WTC11 (cell line): ENCODE measurements at regions not wholly inside any gene's neighbourhood (a gene's known extent, or its start where the extent isn't known, plus 50 kb on each side); places are given as distances from the start of the nearest gene placed in this dataset.

Experiments used
- ATAC-seq: fragments of 200-7000 bp; cut with Tn5 transposase; 2 replicates; pipeline ENCODE4 v1.10.0; 2021; ENCODE audit warnings: mild to moderate bottlenecking, moderate library complexity
- CTCF ChIA-PET: fragments of 300-600 bp; sonication (Branson Sonifier 250); formaldehyde crosslinking; loops from one replicate; lab custom pipeline; 2021; ENCODE audit warnings: antibody characterized with exemption; lab: Charles Lee
- POLR2A ChIA-PET: fragments of 350-600 bp; sonication (Branson Sonifier 250); formaldehyde crosslinking; loops from one replicate; lab custom pipeline; 2021; ENCODE audit warnings: antibody characterized with exemption; lab: Charles Lee
- DNase-seq: peaks from one replicate; pipeline ENCODE4 v3.0.0; 2021; ENCODE audit warnings: low spot score
- H3K27ac Mint-ChIP-seq: 2 replicates; pipeline ENCODE4 v1.8.0; 2021; ENCODE audit warnings: mixed read lengths
- H3K27me3 Mint-ChIP-seq: 2 replicates; pipeline ENCODE4 v1.8.0; 2021; ENCODE audit warnings: low read depth, mild to moderate bottlenecking, moderate library complexity, mixed read lengths
- H3K36me3 Mint-ChIP-seq: 2 replicates; pipeline ENCODE4 v1.8.0; 2021; ENCODE audit warnings: mixed read lengths
- H3K4me1 Mint-ChIP-seq: 2 replicates; pipeline ENCODE4 v1.8.0; 2022; ENCODE audit warnings: mixed read lengths
- H3K4me3 Mint-ChIP-seq: 2 replicates; pipeline ENCODE4 v1.8.0; 2021; ENCODE audit warnings: mild to moderate bottlenecking, moderate library complexity, mixed read lengths
- H3K9me3 Mint-ChIP-seq: 2 replicates; pipeline ENCODE4 v1.8.0; 2021; ENCODE audit warnings: mixed read lengths
- AFF4 ChIP-seq: sonication (generic); formaldehyde crosslinking; IDR thresholded peaks from 2 replicates; pipeline ENCODE4 v1.8.1; 2023; ENCODE audit warnings: mild to moderate bottlenecking, missing genetic modification reagents, borderline replicate concordance
- AR ChIP-seq: fragments of 250-450 bp; sonication (Bioruptor Pico); IDR thresholded peaks from 2 replicates; pipeline ENCODE4 v1.9.0; 2021; ENCODE audit warnings: mild to moderate bottlenecking
- ATF3 ChIP-seq: sonication (generic); formaldehyde crosslinking; conservative IDR thresholded peaks from 2 replicates; pipeline ENCODE4 v1.8.1; 2022; ENCODE audit warnings: mild to moderate bottlenecking, missing genetic modification reagents
- ATF6 ChIP-seq: sonication (generic); formaldehyde crosslinking; IDR thresholded peaks from 2 replicates; pipeline ENCODE4 v1.8.1; 2023; ENCODE audit warnings: mild to moderate bottlenecking, missing genetic modification reagents
- EMX1 ChIP-seq: fragments of 250-450 bp; sonication (Bioruptor Pico); IDR thresholded peaks from 2 replicates; pipeline ENCODE4 v1.8.0; 2021; ENCODE audit warnings: mild to moderate bottlenecking
- ESRRA ChIP-seq: sonication (generic); formaldehyde crosslinking; IDR thresholded peaks from 2 replicates; pipeline ENCODE4 v1.8.1; 2022; ENCODE audit warnings: mild to moderate bottlenecking, missing genetic modification reagents, borderline replicate concordance
- ETV6 ChIP-seq: sonication (generic); formaldehyde crosslinking; IDR thresholded peaks from 2 replicates; pipeline ENCODE4 v1.8.1; 2022; ENCODE audit warnings: mild to moderate bottlenecking, missing genetic modification reagents
- FOXJ3 ChIP-seq: sonication (generic); formaldehyde crosslinking; IDR thresholded peaks from 2 replicates; pipeline ENCODE4 v1.9.0; 2021; ENCODE audit warnings: missing genetic modification reagents, mild to moderate bottlenecking, borderline replicate concordance
- HMGXB4 ChIP-seq: sonication (generic); formaldehyde crosslinking; IDR thresholded peaks from 2 replicates; pipeline ENCODE4 v1.8.1; 2023; ENCODE audit warnings: mild to moderate bottlenecking, moderate library complexity, missing genetic modification reagents
- MLX ChIP-seq: sonication (generic); formaldehyde crosslinking; IDR thresholded peaks from 2 replicates; pipeline ENCODE4 v1.8.1; 2023; ENCODE audit warnings: mild to moderate bottlenecking, missing genetic modification reagents, moderate library complexity
- NR3C1 ChIP-seq: sonication (generic); formaldehyde crosslinking; conservative IDR thresholded peaks from 2 replicates; pipeline ENCODE4 v1.8.1; 2023; ENCODE audit warnings: low read depth, mild to moderate bottlenecking, missing genetic modification reagents
- SMAD3 ChIP-seq: sonication (generic); formaldehyde crosslinking; IDR thresholded peaks from 2 replicates; pipeline ENCODE4 v1.8.0; 2022; ENCODE audit warnings: missing genetic modification reagents, mild to moderate bottlenecking, borderline replicate concordance
- SMAD4 ChIP-seq: sonication (generic); formaldehyde crosslinking; IDR thresholded peaks from 2 replicates; pipeline ENCODE4 v1.8.0; 2022; ENCODE audit warnings: mild to moderate bottlenecking, missing genetic modification reagents
- TCF7 ChIP-seq: sonication (generic); formaldehyde crosslinking; IDR thresholded peaks from 2 replicates; pipeline ENCODE4 v1.8.0; 2022; ENCODE audit warnings: mild to moderate bottlenecking, low read depth, missing genetic modification reagents, moderate library complexity
- TP53 ChIP-seq: sonication (generic); formaldehyde crosslinking; IDR thresholded peaks from 2 replicates; pipeline ENCODE4 v1.8.1; 2023; ENCODE audit warnings: mild to moderate bottlenecking, missing genetic modification reagents
- ZNF138 ChIP-seq: sonication (generic); formaldehyde crosslinking; conservative IDR thresholded peaks from 2 replicates; pipeline ENCODE4 v1.8.1; 2022; ENCODE audit warnings: mild to moderate bottlenecking, moderate library complexity, missing genetic modification reagents
- ZNF263 ChIP-seq: sonication (generic); formaldehyde crosslinking; IDR thresholded peaks from 2 replicates; pipeline ENCODE4 v1.8.1; 2022; ENCODE audit warnings: low read depth, mild to moderate bottlenecking, moderate library complexity, missing genetic modification reagents
- ZNF396 ChIP-seq: fragments of 250-450 bp; sonication (Bioruptor Pico); IDR thresholded peaks from 2 replicates; pipeline ENCODE4 v1.8.0; 2021; ENCODE audit warnings: mild to moderate bottlenecking, moderate library complexity, borderline replicate concordance
- ZNF423 ChIP-seq: fragments of 250-450 bp; sonication (Bioruptor Pico); IDR thresholded peaks from 2 replicates; pipeline ENCODE4 v2.1.2; 2022; ENCODE audit warnings: mild to moderate bottlenecking, moderate library complexity
- ZNF425 ChIP-seq: fragments of 250-450 bp; sonication (Bioruptor Pico); conservative IDR thresholded peaks from 2 replicates; pipeline ENCODE4 v1.9.0; 2021; ENCODE audit warnings: mild to moderate bottlenecking

- Mint-ChIP-seq H3K9me3 (0 out of 2 replicates have a peak, but pooled peaks cover 4% of the 10 kb centered on the region), H3K27ac (no peak overlapping the region), H3K4me3 (no peak overlapping the region), H3K27me3 (no peaks in the 10 kb centered on the region), H3K4me1 (no peaks in the 10 kb centered on the region), H3K36me3 (no peaks in the 10 kb centered on the region)
- TF ChIP-seq ATF3, result no peak
- no peak for TF ChIP-seq ESRRA (CRISPR knock-in tag)
- no peak for TF ChIP-seq NR3C1 (CRISPR knock-in tag)
- no peak for TF ChIP-seq HMGXB4 (CRISPR knock-in tag)
- TF ChIP-seq SMAD3 (CRISPR knock-in tag), result no peak
- TF ChIP-seq AFF4 (CRISPR knock-in tag), result no peak
- TF ChIP-seq MLX (CRISPR knock-in tag), result no peak
- TF ChIP-seq ZNF263 (CRISPR knock-in tag), result no peak
- TF ChIP-seq FOXJ3 (CRISPR knock-in tag), result no peak
- no peak for TF ChIP-seq TCF7 (CRISPR knock-in tag)
- TF ChIP-seq ZNF396 (CRISPR knock-in tag), result no peak
- no peak for TF ChIP-seq SMAD4 (CRISPR knock-in tag)
- TF ChIP-seq ZNF423, result no peak
- TF ChIP-seq ZNF138 (CRISPR knock-in tag), result no peak
- no peak for TF ChIP-seq ETV6 (CRISPR knock-in tag)
- TF ChIP-seq TP53 (CRISPR knock-in tag), result no peak
- no peak for TF ChIP-seq EMX1 (CRISPR knock-in tag)
- no peak for DNase-seq
- no peak for ATAC-seq
- ChIA-PET POLR2A (interaction anchor here (0.6 kb wide), 1 partner anchor 96 kb away, joined by 3 read pairs; no protein-coding TSS in a partner anchor), CTCF (no interaction called here)
Observed at GRCh38 chrX:45668686-45669443, 468.2 kb upstream of the DIPK2B start.

- DNase-seq (no peak), ATAC-seq (no peak)
- H3K4me1 Mint-ChIP-seq, result no peaks in the 10 kb centered on the region
- no peak overlapping the region for H3K27ac Mint-ChIP-seq
- H3K27me3 Mint-ChIP-seq, result no peaks in the 10 kb centered on the region
- H3K36me3 Mint-ChIP-seq, result no peaks in the 10 kb centered on the region
- no peak overlapping the region for H3K4me3 Mint-ChIP-seq
- POLR2A ChIA-PET, result no interaction called here
- CTCF ChIA-PET, result no interaction called here
- 0 out of 2 replicates have a peak, but pooled peaks cover 5% of the 10 kb centered on the region for H3K9me3 Mint-ChIP-seq
- TF ChIP-seq AR (CRISPR knock-in tag) (no peak), ATF6 (no peak), ZNF425 (no peak), ZNF423 (no peak), NR3C1 (CRISPR knock-in tag) (no peak)
Observed at GRCh38 chrX:45667666-45668065, 467.0 kb upstream of the DIPK2B start.
